NOMO-1 treated with dmso at 0.1 percent for 144 hours (cell line): ENCODE measurements at regions not wholly inside any gene's neighbourhood (a gene's known extent, or its start where the extent isn't known, plus 50 kb on each side); places are given as distances from the start of the nearest gene placed in this dataset.

Experiments
- DNase-seq: peaks from one replicate; lab custom pipeline; 2025; ENCODE audit not compliant: unreplicated experiment; lab: John Stamatoyannopoulos, UW

- DNase-seq: no peak
These were observed 248.3 kb downstream of the LY86 start for GRCh38 chr6:6836609-6837406.

- DNase-seq: no peak
These were observed 249.1 kb downstream of the LY86 start for GRCh38 chr6:6837541-6838080.

GRCh38 chr6:6840831-6841291 lies 252.3 kb downstream of the LY86 start:
- DNase-seq: peak; percentile 94

GRCh38 chr6:6841571-6841970 lies 253.1 kb downstream of the LY86 start:
- no peak for DNase-seq

- no peak for DNase-seq
These were observed 253.8 kb downstream of the LY86 start for GRCh38 chr6:6842291-6842690.

GRCh38 chr6:6843057-6843627 lies 254.6 kb downstream of the LY86 start:
- no peak for DNase-seq

- DNase-seq: no peak
These were observed 255.3 kb downstream of the LY86 start for GRCh38 chr6:6843777-6844176.

GRCh38 chr6:6844530-6844929 lies 256.0 kb downstream of the LY86 start:
- no peak for DNase-seq

- no peak for DNase-seq
These were observed 257.1 kb downstream of the LY86 start for GRCh38 chr6:6845603-6846002.

GRCh38 chr6:6847591-6847990 lies 259.1 kb downstream of the LY86 start:
- no peak for DNase-seq

GRCh38 chr6:6851059-6851948 lies 256.5 kb upstream of the RREB1 start:
- no peak for DNase-seq

GRCh38 chr6:6851949-6852261 lies 255.9 kb upstream of the RREB1 start:
- DNase-seq: no peak

GRCh38 chr6:6856538-6857523 lies 250.9 kb upstream of the RREB1 start:
- peak; percentile 36 for DNase-seq

- DNase-seq: no peak
These were observed 250.2 kb upstream of the RREB1 start for GRCh38 chr6:6857528-6857927.

- peak; percentile 68 for DNase-seq
These were observed 249.2 kb upstream of the RREB1 start for GRCh38 chr6:6858533-6858982.

- no peak for DNase-seq
These were observed 248.7 kb upstream of the RREB1 start for GRCh38 chr6:6859105-6859504.

GRCh38 chr6:6859722-6860121 lies 248.0 kb upstream of the RREB1 start:
- no peak for DNase-seq

- DNase-seq: no peak
These were observed 246.9 kb upstream of the RREB1 start for GRCh38 chr6:6860863-6861262.

- no peak for DNase-seq
These were observed 246.3 kb upstream of the RREB1 start for GRCh38 chr6:6861351-6861894.

- DNase-seq: no peak
These were observed 245.8 kb upstream of the RREB1 start for GRCh38 chr6:6861995-6862394.
